Heart right ventricle (tissue), 16 donors: ENCODE measurements at regions not wholly inside any gene's neighbourhood (a gene's known extent, or its start where the extent isn't known, plus 50 kb on each side); places are given as distances from the start of the nearest gene placed in this dataset.

Source experiments
- ATAC-seq, 8 donors: fragments of 200-7000 bp; cut with Tn5 transposase; one replicate each; pipeline ENCODE4 v1.9.1; 2020; ENCODE audit warnings: mild to moderate bottlenecking in 8 of 8, moderate library complexity in 8 of 8, moderate number of reproducible peaks in 1 of 8
- DNase-seq, 2 donors: peaks; one replicate each; pipeline ENCODE4 v3.0.0-alpha.2; 2020
- H3K27ac ChIP-seq, 10 donors: fragments of 200-600 bp; sonication (generic) in 2 of 10; one replicate each; pipeline versions ENCODE4 v1.5.0 to v1.8.0; 2020 to 2022; ENCODE audit warnings: mild to moderate bottlenecking in 3 of 10
- H3K27me3 ChIP-seq, 7 donors: fragments of 200-600 bp; one replicate each; pipeline ENCODE4 v1.8.0; 2021 to 2022; ENCODE audit warnings: mild to moderate bottlenecking in 2 of 7
- H3K36me3 ChIP-seq, 9 donors: fragments of 200-600 bp; sonication (generic) in 1 of 9; one replicate each; pipeline versions ENCODE4 v1.5.0 to v1.8.0; 2020 to 2022; ENCODE audit warnings: mild to moderate bottlenecking in 2 of 9
- H3K4me1 ChIP-seq, 9 donors: fragments of 200-600 bp; sonication (generic) in 1 of 9; one replicate each; pipeline versions ENCODE4 v1.5.0 to v1.8.0; 2020 to 2022; ENCODE audit warnings: mild to moderate bottlenecking in 4 of 9
- H3K4me3 ChIP-seq, 10 donors: fragments of 200-600 bp; sonication (generic) in 2 of 10; one replicate each; pipeline versions ENCODE4 v1.5.0 to v1.8.0; 2020 to 2022; ENCODE audit warnings: mild to moderate bottlenecking in 7 of 10, moderate library complexity in 2 of 10
- H3K9me3 ChIP-seq, 11 donors: fragments of 200-600 bp in 10 of 11; sonication (generic) in 2 of 11; one replicate each; pipeline versions ENCODE4 v1.5.0 to v1.8.0; 2013 to 2022; ENCODE audit warnings: mild to moderate bottlenecking in 2 of 11, control low read depth in 1 of 11, moderate library complexity in 1 of 11
- CTCF ChIP-seq, 9 donors: fragments of 200-600 bp; sonication (generic) in 2 of 9; IDR thresholded peaks; one replicate each; pipeline versions ENCODE4 v1.5.0 to v1.8.0; 2021 to 2022; ENCODE audit warnings: antibody characterized with exemption in 9 of 9, mild to moderate bottlenecking in 5 of 9, moderate library complexity in 1 of 9
- WGBS, 2 donors: extraction: QIAGEN DNeasy Blood & Tissue Kit; methylation state at CpG; one replicate each; pipeline ENCODE4 v1.1.7; 2013; ENCODE audit warnings: inconsistent platforms in 1 of 2; 5-methylcytosine and 5-hydroxymethylcytosine counted together
- intact Hi-C, 10 donors: fragments of 100-400 bp; cut with DNase I; formaldehyde crosslinking; loops; one replicate each; pipeline versions ENCODE4 v1.11.1 to v1.14.2; 2022
- donor health status: Arrhythmogenic right ventricular cardiomyopathy.
- donor health status: ischemic (EF 13 %, LVEDD 7.1; RV severe dilation, severe dysfunction).
- donor health status: healthy with polysubstance abuse.
- donor health status: DM: no; HTN: yes; CAD: no.
- donor health status: DM: no; HTN: no; CAD: no.
- donor health status: ischemic (EF 25% LVEDD 6.9; RV normal size, moderate dysfunction).
- donor health status: ischemic (EF 25% LVEDD 5.7; RV mildly dilated, moderate dysfunction).
- donor health status: healthy.
- donor health status: DM: yes; HTN: yes; CAD: no.
- donor health status: Ischemic cardiomyopathy.
- donor health status: ischemic (EF 35%, LVEDD 5.7; RV mildly dilated, moderate dysfunction).
- donor health status: nonischemic (EF 11% LVEDD 7.7; RV severe dilation, severe dysfunction).
- donor health status: DM: yes; HTN: yes; CAD: no.
- donor health status: PGD.
- donor health status: ischemic (EF 29% LVEDD 5.4; RV normal size, mild dysfunction).
- donor health status: nonischemic (EF 23%, LVEDD 6.1; RV moderate dilation, normal function).

DNA sequence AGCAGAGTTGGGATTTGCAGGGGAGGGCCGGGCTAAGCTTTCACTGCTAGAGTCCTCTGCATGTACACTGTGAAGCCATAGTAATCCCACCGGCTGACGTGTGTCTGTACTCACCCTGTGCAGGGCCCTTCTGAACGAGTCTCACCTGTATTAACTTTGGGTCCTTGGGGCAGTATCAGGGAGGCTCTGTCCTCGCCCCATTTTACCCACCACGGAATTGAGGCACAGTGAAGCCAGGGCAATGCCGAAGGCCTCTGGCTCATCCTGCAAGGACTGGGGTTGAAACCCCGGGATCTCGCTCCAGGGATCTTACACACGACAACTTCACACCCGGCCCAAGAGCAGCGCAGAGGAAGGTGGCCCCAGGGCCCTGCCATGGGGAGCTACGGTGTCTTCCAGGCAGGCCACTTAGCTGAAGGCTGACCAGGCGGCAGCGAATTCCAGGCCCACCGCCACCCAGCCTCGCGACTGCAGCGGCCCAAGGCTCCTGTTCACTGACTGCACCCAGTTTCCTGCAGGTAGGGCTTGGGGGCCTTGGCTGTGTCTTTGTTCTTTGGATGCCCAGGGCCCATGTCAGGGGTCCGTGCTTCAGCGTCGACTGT, 75.5 kb upstream of the ADRA2C start:
- 88 to 89% methylated on average over 22 of the region's 22 CpGs for WGBS, 2 donors
- TF ChIP-seq CTCF (IDR thresholded peaks at IDR 0.05), result no peak
- ATAC-seq (no peak), DNase-seq (no peak)
- H3K4me1 ChIP-seq, result no peaks in the 10 kb centered on the region
- H3K9me3 ChIP-seq, result peaks cover 0 to 5% (median 0%) of the 10 kb centered on the region in 11 donors
- H3K27ac ChIP-seq, result no peak overlapping the region
- no peaks in the 10 kb centered on the region for H3K36me3 ChIP-seq
- H3K27me3 ChIP-seq, result peaks cover 0 to 10% (median 3%) of the 10 kb centered on the region in 7 donors
- H3K4me3 ChIP-seq, result no peak overlapping the region
- intact Hi-C loops, result no loop called here

- H3K36me3 ChIP-seq, result no peaks in the 10 kb centered on the region
- H3K27me3 ChIP-seq, result peaks cover 0 to 18% (median 11%) of the 10 kb centered on the region in 7 donors
- ATAC-seq (peak in 1 of 8 donors; percentile 18), DNase-seq (no peak)
- WGBS, 2 donors, result 82 to 86% methylated on average over 41 of the region's 41 CpGs
- peaks cover 0 to 5% (median 0%) of the 10 kb centered on the region in 11 donors for H3K9me3 ChIP-seq
- H3K4me1 ChIP-seq, result no peaks in the 10 kb centered on the region
- no peak overlapping the region for H3K4me3 ChIP-seq
- H3K27ac ChIP-seq, result no peak overlapping the region
- no peak for TF ChIP-seq CTCF (IDR thresholded peaks at IDR 0.05)
- intact Hi-C loops, result no loop called here
These were observed 76.3 kb upstream of the ADRA2C start for GRCh38 chr4:3689576-3690550.

GRCh38 chr4:3689006-3689405, 77.2 kb upstream of the ADRA2C start:
- peaks cover 0 to 27% (median 19%) of the 10 kb centered on the region in 7 donors for H3K27me3 ChIP-seq
- no peak overlapping the region for H3K4me3 ChIP-seq
- intact Hi-C loops, result no loop called here
- TF ChIP-seq CTCF (IDR thresholded peaks at IDR 0.05), result no peak
- no peaks in the 10 kb centered on the region for H3K4me1 ChIP-seq
- WGBS, 2 donors, result 79 to 86% methylated on average over 21 of the region's 21 CpGs
- no peak for DNase-seq
- peaks cover 0 to 5% (median 0%) of the 10 kb centered on the region in 11 donors for H3K9me3 ChIP-seq
- no peak overlapping the region for H3K27ac ChIP-seq
- no peak for ATAC-seq
- H3K36me3 ChIP-seq, result no peaks in the 10 kb centered on the region

GRCh38 chr4:3688018-3688998, 77.9 kb upstream of the ADRA2C start:
- Histone ChIP-seq H3K4me3 (no peak overlapping the region), H3K27ac (no peak overlapping the region), H3K36me3 (no peaks in the 10 kb centered on the region), H3K4me1 (no peaks in the 10 kb centered on the region), H3K27me3 (peaks cover 0 to 34% (median 23%) of the 10 kb centered on the region in 7 donors), H3K9me3 (peaks cover 0 to 5% (median 0%) of the 10 kb centered on the region in 11 donors)
- DNase-seq (no peak), ATAC-seq (no peak)
- intact Hi-C loops, result no loop called here
- WGBS, 2 donors, result 85 to 87% methylated on average over 24 of the region's 24 CpGs
- TF ChIP-seq CTCF (IDR thresholded peaks at IDR 0.05), result no peak
